ENCODE measurements at regions not wholly inside any gene's neighbourhood (a gene's known extent, or its start where the extent isn't known, plus 50 kb on each side); places are given as distances from the start of the nearest gene placed in this dataset.

DNA sequence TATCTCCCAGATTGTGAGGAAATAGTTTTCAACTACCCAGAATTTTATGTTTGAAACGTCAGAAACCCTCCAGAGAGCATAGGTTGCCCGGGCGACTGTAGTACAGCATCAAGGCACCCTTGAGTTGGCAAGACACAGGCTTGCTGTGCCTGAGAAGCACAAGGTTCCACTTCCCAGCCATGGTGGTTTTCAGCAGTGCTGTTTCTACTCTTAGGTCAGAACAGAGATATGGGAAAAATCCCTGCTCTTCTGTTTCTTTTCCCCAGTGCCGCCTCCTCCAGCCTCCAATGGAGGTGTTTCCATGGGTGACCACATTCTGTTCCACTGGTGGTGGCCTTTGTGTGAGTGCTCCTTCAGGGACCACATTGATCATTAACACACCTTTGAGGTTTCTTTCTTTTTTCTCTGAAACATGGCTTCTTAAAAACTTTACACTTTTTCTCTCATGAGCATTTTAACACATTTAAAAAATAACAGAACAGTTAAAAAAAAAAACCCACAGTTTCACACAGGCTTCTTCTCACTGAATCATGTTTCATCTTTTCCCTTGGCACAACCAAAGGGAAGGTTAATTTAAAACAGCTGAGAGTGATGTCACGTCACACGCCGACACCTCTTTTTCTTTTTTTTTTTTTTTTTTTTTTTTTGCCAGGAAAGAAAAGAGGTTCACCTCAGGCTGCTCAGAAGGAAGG lies 229.3 kb upstream of the HDAC4 start:
- peak in 1 of 2 experiments; percentile 6 for DNase-seq (ENCODE audit: low read depth in 2 of 2)

DNA sequence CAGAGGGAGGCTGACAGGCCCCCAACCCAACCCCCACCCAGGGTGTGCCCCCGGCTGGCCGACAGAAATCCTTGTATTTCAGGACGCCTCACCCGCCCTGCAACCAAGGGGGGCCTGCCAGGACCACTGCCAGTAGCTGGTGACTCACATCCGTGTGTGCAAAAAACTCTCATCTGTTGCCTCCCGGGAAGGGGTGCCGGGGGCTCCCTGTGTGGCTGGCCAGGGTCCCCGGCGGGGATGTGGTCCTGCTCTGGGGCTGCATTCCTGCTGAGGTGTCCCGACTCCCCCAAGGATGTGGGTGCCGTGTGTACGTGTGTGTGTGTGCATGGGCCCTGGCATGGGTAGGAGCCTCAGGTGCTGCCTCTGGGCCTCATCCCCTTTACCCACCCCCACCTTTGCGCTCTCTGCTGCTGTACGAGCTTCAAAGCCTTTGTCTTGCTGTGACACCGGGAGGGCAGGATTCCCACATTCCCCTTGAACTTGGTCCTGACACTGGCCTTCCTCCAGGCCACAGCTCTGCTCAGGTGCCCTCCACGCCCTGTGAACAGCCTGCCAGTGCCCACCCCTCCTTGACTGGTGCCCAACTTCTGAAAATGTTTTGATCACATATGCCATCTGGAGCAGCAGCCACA lies 226.3 kb upstream of the HDAC4 start:
- no peak for DNase-seq (ENCODE audit: low read depth in 2 of 2)

DNA sequence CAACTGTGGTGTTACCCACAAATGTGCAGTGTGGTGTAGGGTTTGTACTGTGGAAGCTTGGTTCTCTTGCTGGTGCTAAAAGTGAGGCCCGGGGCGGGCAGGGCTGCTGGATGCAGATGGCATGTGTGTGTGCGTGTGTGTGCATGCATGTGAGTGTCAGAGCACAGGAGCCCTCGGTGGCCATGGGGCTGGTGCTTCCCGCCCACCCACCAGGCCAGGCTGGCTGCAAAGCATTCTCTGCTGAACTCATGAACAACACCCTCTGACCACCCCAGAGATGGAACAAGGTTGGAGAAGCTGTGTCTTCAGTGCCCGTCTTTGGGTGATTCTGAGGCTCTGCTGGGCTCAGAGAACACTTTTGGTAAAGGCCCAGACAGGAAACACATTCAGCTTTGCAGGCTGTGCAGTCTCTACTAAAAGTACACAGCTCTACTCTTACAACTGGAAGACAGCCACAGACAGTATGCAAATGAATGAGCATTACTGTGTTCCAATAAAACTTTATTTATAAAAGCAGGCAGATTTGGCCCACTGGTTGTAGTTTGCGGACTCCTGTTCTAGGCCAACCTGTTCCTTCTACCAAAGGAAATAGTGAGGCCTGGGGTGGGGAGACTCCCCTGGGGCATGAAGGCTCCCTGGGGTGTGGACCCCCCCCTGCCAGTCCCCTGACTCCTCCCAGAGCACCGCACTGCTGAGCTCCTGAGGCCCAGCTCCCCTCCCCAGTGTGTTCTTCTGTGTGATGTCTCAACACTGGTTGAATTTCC lies 225.3 kb upstream of the HDAC4 start:
- no peak for DNase-seq (ENCODE audit: low read depth in 2 of 2)

DNA sequence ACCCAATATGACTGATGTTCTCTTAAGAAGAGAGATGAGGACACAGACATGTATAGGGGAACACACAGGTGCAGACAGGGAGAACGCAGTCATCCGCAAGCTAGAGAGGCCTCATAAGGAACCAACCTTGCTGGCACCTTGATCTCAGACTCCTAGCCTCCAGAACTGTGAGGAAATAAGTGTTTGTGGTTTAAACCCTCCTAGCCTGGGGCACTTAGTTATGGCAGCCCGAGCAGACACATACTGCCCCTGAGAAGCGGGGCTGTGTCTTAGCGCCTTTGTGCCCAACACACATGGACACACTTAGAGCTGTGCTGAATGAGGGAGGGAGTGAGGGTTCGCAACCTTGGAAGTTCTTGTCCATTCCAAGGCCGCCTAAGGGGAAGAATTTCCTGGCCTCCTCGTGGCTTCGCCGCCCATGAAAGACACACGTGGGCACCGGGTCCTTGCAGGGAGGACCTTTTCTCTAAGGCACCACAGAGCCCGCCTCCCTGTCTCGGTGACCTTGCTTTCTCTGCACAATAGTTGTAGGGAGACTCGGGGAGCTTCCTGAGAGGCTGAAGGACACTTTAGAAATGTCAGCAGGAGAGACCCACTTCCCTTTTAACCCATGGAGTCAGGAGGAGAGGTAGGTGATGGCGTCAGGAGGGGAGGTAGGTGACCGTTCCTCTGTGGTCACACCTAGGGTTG lies 224.5 kb upstream of the HDAC4 start:
- no peak for DNase-seq (ENCODE audit: low read depth in 2 of 2)

DNA sequence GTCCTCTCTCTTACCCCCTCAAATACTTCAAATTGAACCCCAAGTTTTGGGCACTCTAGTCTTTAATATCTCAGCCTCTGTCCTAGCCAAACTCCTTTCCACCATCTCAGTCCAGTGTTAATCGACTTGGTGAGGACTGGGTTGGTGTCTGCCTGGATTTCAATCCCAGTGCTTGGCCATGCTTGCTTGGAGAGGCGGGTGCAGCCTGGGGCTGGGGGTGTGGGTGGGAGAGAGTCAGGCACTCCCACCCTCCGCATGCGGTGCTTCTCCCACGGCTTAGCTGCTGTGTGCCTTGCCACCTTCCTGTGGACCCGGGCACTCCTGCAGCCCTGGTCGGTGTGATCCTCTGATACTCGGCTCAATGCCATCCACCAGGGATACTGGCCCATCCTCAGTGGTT lies 220.8 kb upstream of the HDAC4 start:
- DNase-seq (ENCODE audit: low read depth in 2 of 2), result no peak

DNA sequence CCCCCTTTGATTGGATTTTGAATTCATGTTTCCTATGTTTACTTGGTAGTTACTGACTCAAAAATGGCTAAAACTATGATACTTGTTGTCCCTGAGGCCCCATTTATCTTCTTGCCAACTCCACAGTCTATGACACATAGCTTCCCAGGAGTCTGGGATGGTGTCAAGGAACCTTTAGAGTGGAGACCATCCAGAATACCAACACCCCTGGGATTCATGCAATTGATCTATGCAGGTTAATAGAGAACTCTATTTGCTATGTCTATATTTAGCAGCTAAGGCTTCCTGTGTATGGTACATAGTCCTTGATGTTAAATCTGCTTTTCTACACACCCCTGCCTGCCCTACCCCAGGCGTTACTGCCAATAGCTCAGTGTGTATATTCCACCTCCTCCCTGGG lies 218.5 kb upstream of the HDAC4 start:
- DNase-seq (ENCODE audit: low read depth in 2 of 2), result no peak

DNA sequence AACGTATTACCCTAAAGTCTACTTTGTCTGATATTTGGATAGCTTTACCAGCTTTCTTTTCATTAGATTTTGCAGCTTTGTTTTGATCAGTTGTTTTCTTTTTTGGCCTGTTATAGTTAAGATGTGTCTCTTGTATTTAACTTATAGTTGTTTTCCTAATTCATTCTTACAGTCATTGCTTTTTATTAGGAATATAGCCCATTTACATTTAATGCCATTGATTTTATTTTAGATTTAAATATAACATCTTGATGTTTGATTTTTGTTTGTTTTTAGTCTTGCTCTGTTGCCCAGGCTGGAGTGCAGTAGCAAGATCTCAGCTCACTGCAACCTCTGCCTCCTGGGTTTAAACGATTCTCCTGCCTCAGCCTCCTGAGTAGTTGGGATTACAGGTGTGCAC lies 215.9 kb upstream of the HDAC4 start:
- DNase-seq (ENCODE audit: low read depth in 2 of 2), result no peak

DNA sequence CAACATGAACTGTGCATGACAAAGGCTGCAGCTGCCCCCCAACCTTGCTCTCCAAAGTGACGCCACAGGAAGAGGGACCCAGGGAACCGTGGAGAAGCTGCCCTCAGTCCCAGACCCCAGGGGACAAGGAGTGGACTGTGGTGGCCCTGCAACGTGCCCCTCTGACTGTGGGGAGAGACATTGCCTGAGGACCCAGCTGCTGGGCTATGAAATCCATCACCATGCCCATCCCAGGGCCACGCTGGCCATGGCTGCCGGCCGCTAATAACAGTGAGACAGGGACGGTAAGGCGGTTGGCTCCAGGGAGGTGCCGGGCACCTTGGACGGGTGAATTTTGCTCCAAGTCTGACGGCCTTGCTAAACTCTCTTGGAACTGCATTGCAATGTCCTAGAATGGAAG lies 211.3 kb upstream of the HDAC4 start:
- DNase-seq (ENCODE audit: low read depth in 2 of 2), result no peak

DNA sequence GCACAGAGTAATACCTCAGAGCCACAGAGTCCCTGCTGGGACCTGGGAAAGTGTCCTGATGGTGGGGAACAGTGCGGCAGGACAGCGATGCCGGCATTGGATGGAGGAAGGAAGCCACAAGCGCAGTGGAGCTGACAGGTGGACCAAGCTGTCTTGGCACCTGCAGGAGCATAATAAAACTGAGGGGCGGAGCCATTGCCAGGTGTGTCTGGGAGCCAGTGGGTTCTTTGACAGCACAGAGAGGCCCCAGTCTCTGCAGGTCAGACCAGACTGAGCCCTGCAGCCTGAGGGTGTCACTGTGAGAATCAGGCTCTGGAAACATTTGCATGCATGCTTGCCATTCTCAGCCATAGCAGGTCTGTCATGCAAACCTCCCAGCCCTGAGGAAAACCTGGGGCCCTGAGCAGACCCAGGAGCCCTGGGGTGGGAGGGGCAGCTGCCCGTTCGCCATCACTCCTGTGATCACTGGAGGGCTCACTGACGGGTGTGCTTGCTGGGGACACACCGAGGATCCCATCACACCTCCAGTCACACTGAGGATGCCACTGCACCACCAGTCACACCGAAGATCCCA lies 210.5 kb upstream of the HDAC4 start:
- DNase-seq (ENCODE audit: low read depth in 2 of 2), result no peak

DNA sequence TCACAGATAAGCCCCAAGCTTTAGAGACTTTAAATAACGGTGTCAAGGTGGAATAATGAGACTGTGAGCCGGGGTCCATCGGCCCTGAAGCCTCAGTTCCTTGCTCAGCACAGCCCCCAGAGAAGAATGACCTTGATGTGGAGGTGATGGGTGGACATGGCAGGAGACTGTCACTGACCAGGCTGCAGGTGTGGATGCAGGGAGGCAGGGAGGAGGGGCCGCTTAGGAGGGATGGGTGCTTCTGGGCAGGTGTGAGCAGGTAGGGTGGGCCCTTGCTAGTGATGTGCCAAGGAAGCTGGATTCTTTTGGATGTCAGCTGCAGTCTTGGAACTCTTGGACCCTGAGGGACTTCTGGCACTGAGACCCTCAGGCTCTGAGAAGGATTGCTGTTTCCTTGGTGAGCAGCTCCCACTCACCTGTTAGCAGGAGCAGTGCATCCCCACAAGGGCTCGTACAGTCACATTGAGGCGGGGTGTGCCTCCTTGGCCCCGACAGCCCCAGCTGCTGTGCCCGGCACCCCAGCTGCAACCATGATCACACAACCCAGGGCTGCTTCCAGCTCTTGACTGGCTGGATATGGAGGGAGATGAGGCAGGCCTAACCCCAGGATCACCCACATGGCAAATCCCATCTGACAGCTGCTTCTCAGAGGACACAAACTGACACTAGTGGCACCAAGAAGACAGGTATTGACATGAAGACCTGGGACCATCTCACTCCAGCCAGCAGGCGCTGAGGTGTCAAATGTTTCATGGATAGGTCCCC lies 209.8 kb upstream of the HDAC4 start:
- no peak for DNase-seq (ENCODE audit: low read depth in 2 of 2)

DNA sequence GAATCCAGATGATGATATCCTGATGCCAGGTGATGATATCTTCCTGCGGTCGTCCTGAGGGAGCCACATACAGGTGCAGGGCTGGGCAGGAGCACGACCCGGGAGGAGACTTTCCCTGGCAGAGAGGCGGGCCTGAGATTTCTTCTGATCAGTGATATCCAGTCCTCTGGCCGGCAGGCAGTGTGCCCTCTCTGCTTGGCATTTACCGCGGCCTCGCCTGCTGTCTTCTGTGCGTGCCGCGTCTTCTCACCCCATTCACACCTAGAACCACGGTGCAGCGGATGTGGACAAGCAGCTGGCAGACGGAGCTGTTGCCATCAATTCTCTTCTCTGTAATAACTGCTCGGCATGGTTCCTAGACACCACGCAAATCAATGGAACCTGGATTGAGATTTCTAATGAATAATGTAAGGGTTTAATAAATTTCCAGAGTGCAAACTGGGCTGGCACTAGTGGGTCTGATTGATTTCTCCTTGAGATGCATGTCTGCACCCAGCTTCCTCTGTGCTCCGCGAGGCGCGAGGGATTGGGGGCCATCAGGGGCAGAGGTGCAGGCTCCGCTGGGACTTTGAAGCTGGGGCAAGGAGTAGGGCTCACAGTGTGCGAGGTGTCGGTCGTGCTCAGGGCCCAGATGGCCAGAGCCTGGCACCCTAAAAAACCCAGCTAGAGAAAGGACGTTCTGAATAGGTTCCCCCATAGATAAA lies 208.9 kb upstream of the HDAC4 start:
- DNase-seq (ENCODE audit: low read depth in 2 of 2), result no peak

DNA sequence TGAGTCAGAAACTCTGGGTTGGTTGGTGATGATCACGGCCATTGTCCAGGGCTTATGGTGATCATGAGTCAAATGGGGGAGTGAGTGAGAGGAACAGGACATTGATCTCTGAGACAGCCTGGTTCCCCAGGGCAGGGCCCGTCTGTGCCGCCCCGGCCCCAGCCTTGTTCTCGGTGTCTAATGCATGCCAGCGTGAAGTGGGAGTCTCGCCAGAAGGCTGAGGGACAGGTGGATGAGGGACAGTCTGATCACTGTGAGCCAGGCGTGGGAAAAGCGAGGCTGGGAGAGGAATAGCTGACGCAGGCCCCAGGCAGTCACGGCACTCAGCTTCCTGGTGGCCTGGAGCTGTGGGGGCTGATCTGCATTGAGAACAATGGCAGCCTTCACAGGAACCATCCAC lies 208.3 kb upstream of the HDAC4 start:
- DNase-seq (ENCODE audit: low read depth in 2 of 2), result no peak

DNA sequence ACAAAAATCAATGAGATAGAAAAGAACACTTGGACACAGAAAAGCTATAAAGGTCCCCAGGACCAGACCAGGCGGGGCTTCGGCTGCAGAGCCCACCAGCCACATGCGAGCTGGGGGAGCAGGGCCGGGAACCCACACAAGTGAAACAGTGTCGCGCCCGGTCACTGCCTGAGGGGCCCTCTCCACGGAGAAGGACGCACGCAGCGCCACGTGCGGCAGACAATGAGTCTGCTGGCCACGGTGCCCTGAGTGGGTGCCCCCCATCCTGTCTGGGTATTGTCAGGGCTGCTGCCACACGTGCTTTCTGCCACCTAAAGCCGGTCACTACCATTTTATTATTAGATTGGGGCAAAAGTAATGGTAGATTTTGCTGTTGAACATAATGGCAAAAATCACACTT lies 207.9 kb upstream of the HDAC4 start:
- no peak for DNase-seq (ENCODE audit: low read depth in 2 of 2)

DNA sequence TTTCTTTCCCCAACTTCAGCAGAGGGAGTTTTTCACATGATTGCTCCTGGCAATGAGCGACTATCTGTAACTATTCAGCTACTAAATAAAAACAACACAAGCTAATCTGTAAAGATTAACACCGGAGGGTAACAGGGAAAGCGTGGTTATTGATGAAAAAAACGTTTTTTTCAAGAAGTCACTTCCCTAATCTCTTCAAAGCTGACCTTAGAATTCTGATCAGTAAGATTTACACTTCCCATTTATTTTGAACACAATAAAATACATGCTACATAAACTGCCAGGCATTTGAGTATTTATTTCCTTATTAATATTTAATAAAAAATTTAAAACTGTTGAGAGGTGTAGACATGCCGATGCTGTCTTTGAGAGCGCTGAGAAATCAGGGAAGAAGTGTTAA lies 207.4 kb upstream of the HDAC4 start:
- no peak for DNase-seq (ENCODE audit: low read depth in 2 of 2)

DNA sequence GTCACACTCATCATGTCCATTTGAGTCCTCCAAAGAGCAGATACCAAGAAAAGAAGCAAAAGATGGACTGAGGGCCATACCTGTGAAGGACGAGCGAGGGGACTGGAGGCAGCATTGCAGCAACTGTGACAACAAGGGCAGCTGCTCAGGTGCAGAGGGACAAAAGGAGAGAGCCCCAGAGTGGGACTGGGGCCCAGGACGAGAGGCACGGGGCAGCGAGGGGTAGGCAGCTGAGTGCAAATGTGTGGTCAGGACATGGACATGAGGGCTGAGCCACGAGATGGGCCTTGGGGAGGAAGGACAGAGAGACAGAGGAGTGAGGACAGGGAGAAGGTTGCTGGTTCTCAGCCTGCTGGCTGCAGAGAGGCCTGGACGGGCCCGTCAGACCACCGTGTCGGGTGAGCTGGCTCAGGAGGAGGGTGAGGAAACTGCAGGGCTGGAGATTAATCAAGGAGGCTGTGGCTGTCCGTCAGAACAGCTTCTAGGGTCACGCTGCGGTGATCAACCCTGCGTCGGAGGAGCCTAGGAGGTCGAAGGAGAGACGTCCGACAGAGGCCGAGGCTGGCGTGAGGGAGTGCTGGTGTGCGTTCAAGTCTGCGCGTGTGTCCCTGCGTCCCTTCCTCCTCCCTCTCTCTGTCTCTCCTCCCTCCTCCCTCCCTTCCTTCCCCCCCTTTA lies 206.8 kb upstream of the HDAC4 start:
- DNase-seq (ENCODE audit: low read depth in 2 of 2), result no peak

DNA sequence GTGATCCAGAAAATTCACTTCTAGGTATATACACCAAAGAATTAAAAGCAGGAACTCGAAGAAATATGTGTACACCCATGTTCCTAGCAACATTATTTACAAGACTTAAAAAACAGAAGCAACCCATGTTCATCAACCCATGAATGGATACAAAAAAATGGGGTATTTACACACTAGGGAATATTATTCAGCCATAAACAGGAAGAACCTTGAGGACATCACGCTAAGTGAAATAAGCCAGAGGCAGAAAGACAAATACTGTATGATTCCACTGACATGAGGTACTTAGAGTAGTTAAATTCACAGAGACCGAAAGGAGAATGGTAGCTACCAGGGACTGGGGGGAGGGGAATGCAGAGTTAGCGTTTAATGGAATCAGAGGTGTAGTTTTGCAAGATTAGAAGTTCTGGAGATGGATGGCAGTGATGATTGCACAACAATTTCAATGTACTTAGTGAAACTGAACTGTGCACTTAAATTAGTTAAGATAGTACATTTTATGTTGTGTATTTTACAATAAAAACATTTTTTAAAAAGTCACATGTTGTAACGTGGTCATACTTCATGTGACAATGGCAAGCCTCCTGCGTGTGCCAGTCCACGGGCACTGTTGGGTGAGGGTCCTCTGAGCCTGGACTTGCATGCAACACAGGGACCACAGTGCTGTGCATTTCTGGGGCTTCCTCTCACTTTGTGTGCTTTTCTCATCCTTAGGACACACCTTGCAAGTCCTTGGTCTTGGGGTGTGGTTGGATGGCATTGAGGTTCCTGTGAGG lies 206.1 kb upstream of the HDAC4 start:
- no peak for DNase-seq (ENCODE audit: low read depth in 2 of 2)

DNA sequence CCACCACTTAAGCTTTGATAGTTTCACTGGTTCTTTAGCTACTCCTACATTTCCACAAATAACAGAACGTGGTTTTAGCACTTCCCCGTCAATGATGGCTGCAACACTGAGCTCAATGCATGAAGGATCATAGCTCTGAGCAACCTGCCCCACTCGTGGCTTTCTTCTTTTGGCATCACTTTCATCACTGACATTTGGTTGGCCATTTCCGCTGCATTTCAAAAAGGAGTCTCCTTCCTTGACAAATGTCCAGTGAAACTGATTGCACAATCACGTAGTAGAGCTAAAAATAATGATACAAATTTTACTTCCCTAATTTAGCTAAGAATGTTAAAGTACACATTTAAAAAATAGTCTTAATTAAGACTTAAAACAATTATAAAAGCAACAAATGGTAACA lies 205.2 kb upstream of the HDAC4 start:
- no peak for DNase-seq (ENCODE audit: low read depth in 2 of 2)

DNA sequence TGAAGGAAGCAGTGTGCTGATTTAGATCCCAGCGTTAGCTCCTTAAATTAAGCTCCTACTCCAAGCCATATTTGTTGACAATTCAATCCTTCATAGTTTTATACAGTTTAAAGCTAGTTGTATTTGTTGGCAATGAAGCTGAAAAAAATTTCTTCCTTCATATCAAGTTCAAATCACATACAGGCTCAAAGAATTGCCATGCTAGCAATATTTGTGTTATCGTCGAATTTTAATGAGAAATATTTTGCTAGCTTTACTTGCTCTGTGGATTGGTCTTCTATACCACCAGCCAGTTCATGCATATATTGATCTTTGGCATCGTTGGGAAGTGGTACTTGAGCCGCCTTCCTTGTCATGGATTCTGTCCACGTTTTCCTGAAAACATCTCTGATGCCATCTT lies 204.6 kb upstream of the HDAC4 start:
- DNase-seq (ENCODE audit: low read depth in 2 of 2), result no peak

DNA sequence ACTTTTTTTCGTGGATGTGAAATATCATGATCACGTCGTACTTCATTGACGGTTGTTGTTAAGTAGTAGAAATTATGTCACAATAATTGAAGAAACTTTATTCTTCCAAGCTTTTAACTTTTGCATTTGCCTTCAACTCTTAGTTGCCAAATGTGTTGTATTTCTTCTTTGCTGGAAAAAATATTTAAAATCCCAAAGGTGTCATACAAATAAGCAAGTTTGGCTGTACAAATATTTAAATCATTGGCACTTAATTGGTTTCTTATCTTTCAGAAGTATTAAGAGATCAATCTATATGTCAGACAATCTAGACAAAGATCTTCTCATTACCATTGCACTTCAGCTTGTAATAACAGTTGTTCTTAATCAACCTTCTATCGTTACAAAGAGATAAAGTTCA lies 204.0 kb upstream of the HDAC4 start:
- no peak for DNase-seq (ENCODE audit: low read depth in 2 of 2)

All from fibroblast of skin of left quadriceps (primary cell).